Osteocyte (in vitro differentiated cells): ENCODE measurements at regions not wholly inside any gene's neighbourhood (a gene's known extent, or its start where the extent isn't known, plus 50 kb on each side); places are given as distances from the start of the nearest gene placed in this dataset.

Experiments
- DNase-seq: peaks from one replicate; pipeline ENCODE4 v3.0.0; 2021; ENCODE audit warnings: mixed read lengths; ENCODE audit not compliant: unreplicated experiment; ENCODE audit errors: extremely low spot score
- H3K27ac Mint-ChIP-seq: one replicate; pipeline ENCODE4 v1.8.0; 2021; ENCODE audit warnings: mild to moderate bottlenecking, mixed read lengths; ENCODE audit not compliant: unreplicated experiment
- H3K27me3 Mint-ChIP-seq: one replicate; pipeline ENCODE4 v1.8.0; 2021; ENCODE audit warnings: mixed read lengths; ENCODE audit not compliant: unreplicated experiment
- H3K36me3 Mint-ChIP-seq: one replicate; pipeline ENCODE4 v1.8.0; 2021; ENCODE audit warnings: mixed read lengths; ENCODE audit not compliant: unreplicated experiment
- H3K4me1 Mint-ChIP-seq: one replicate; pipeline ENCODE4 v1.8.0; 2021; ENCODE audit warnings: mixed read lengths; ENCODE audit not compliant: unreplicated experiment
- H3K4me3 Mint-ChIP-seq: one replicate; pipeline ENCODE4 v1.8.0; 2021; ENCODE audit warnings: mild to moderate bottlenecking, moderate library complexity, mixed read lengths; ENCODE audit not compliant: unreplicated experiment
- H3K9me3 Mint-ChIP-seq: one replicate; pipeline ENCODE4 v1.8.0; 2021; ENCODE audit warnings: mixed read lengths; ENCODE audit not compliant: unreplicated experiment
- CTCF ChIP-seq: fragments of 200-600 bp; sonication (generic); IDR thresholded peaks from 2 replicates; pipeline ENCODE4 v1.5.0; 2021; ENCODE audit warnings: antibody characterized with exemption, mild to moderate bottlenecking, moderate library complexity

- no peak overlapping the region for H3K27ac Mint-ChIP-seq
- no peak overlapping the region for H3K4me3 Mint-ChIP-seq
- peaks cover 2% of the 10 kb centered on the region for H3K27me3 Mint-ChIP-seq
- no peaks in the 10 kb centered on the region for H3K4me1 Mint-ChIP-seq
- H3K9me3 Mint-ChIP-seq = peaks cover 4% of the 10 kb centered on the region
- no peak for TF ChIP-seq CTCF
- no peaks in the 10 kb centered on the region for H3K36me3 Mint-ChIP-seq
- DNase-seq = no peak
Measured at GRCh38 chr15:93458597-93458996, 369.6 kb upstream of the RGMA start.

GRCh38 chr15:93454788-93455187 is 365.8 kb upstream of the RGMA start:
- DNase-seq = no peak

GRCh38 chr15:93452537-93453211 is 363.7 kb upstream of the RGMA start:
- H3K4me3 Mint-ChIP-seq = no peak overlapping the region
- DNase-seq = no peak
- no peak for TF ChIP-seq CTCF
- no peaks in the 10 kb centered on the region for H3K36me3 Mint-ChIP-seq
- H3K9me3 Mint-ChIP-seq = peaks cover 3% of the 10 kb centered on the region
- peak overlapping the region; percentile 38 for H3K27ac Mint-ChIP-seq
- H3K4me1 Mint-ChIP-seq = peaks cover 11% of the 10 kb centered on the region
- H3K27me3 Mint-ChIP-seq = peaks cover 2% of the 10 kb centered on the region

More at GRCh38 chr15:93454788-93455187, 365.8 kb upstream of the RGMA start:
- Mint-ChIP-seq H3K9me3 (peaks cover 2% of the 10 kb centered on the region), H3K4me3 (no peak overlapping the region), H3K4me1 (peaks cover 11% of the 10 kb centered on the region), H3K27ac (no peak overlapping the region), H3K27me3 (peaks cover 2% of the 10 kb centered on the region), H3K36me3 (no peaks in the 10 kb centered on the region)
- TF ChIP-seq CTCF = no peak

GRCh38 chr15:93451822-93452221 is 362.8 kb upstream of the RGMA start:
- Mint-ChIP-seq H3K27ac (no peak overlapping the region), H3K27me3 (peaks cover 2% of the 10 kb centered on the region), H3K9me3 (peaks cover 3% of the 10 kb centered on the region), H3K36me3 (no peaks in the 10 kb centered on the region), H3K4me3 (no peak overlapping the region), H3K4me1 (peaks cover 11% of the 10 kb centered on the region)
- no peak for TF ChIP-seq CTCF
- DNase-seq = no peak

GRCh38 chr15:93451265-93451664 is 362.3 kb upstream of the RGMA start:
- peaks cover 11% of the 10 kb centered on the region for H3K4me1 Mint-ChIP-seq
- no peak overlapping the region for H3K4me3 Mint-ChIP-seq
- no peaks in the 10 kb centered on the region for H3K36me3 Mint-ChIP-seq
- no peak for DNase-seq
- TF ChIP-seq CTCF = no peak
- peaks cover 3% of the 10 kb centered on the region for H3K9me3 Mint-ChIP-seq
- H3K27me3 Mint-ChIP-seq = peaks cover 2% of the 10 kb centered on the region
- H3K27ac Mint-ChIP-seq = no peak overlapping the region
